ENCODE measurements at regions not wholly inside any gene's neighbourhood (a gene's known extent, or its start where the extent isn't known, plus 50 kb on each side); places are given as distances from the start of the nearest gene placed in this dataset.
"Not testable (repeated sequence)": the region's sequence is repeated elsewhere in the genome, so short reads cannot be mapped to it uniquely, and the experiment has no call there.

DNA sequence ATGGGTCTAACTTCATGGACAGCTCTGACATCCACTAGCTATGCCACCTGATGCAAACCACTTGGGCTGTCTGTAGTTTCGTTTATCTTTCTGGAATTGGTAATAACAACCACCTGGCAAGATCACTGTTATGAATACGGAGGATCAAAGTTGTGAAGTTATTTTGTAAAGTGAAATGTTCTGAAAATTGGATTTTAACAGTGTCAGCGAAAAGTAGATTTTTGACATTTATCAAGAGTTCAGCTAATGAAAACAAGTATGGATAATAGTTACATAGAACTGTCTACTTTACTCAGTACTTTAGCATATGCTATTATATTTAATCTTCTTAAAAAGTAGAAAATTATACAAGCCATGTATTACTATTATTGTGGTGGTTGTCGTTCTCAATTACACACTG is 813.8 kb downstream of the RNF144A start:
- DNase-seq = no peak

DNA sequence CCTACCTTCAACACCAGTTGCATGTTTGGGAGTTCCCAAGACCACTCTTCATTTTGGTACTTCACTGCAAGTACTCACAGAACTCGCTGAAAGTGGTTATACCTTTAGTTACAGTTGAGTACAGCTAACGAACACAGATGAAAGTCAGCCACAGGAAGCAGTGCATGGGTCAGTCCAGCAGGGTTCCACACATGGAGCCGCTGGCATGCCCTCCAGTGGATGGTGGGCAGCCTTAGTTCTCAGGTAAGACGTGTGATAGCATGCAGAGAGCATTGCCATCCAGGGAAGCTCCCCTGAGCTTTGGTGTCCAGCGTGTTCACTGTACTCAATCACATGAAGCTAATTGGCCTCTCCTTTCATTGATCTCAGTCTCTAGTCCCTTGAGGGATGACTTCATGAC is 815.3 kb downstream of the RNF144A start:
- no peak for DNase-seq

DNA sequence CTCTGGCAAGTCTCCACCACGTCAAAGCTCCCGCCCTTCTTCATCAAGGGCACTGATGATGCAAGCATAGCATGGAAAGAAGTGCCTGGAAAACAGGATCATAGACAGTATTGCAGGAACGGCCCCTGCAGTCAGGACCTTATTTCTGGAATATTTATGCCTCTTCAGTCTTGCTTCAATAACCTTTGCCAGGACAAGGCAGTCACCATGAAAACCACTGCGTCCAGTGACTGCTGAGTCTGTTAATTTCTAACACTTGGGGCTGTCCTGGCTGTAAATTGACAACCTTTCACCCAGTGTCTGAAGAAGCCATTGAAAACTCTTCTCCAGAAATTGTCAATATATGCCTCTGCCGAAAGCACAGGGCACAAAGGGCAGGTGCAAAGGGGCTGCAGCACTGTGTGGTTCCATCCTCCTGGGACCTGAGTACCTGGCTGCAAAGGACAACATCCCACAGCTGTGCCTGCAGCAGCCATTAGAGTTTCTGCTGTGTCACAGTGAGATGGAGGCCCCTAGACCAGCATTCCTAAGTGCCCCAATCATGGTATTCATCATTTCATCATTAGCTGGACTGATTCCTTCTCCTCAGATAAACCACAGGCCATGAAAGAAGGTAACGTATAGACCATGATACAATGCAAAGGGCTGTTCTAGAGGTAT is 819.6 kb downstream of the RNF144A start:
- no peak for DNase-seq

DNA sequence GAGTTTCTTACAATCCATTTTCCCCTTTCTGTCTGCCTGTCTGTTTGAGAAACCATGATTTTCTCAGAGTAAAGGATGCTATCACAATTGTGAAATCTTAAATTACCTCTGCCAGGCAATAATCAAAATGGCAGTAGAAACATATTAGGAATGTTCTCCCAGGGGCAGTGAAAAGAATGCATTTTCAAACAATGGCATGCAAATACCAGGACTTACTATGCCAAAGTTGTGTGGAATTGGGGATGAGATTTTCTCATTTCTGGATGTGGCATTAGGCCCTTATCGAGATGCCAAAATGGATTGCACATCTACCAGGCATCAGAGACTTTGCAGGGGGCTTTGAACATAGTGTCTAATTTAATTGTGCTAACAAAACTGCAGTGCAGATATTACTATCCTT is 821.4 kb downstream of the RNF144A start:
- no peak for DNase-seq

DNA sequence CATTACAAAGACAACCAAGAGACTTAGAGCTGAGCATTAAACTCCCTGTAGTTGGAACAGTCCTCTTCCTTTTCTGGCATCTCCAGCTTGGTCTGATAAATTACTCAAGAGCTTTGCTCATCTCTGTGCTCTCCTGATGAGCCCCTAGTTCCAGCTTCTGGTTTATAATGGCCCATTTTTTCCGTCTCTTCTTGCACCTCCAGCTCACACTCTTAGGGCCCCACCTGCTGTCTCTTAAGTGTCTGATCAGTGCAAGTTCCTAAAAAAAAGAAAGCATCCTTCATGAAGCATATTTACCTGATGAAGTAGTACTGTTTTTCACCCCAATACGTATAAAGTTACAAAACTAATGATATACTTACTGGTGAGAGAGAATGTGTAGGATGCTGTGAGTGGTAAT is 822.9 kb downstream of the RNF144A start:
- no peak for DNase-seq

DNA sequence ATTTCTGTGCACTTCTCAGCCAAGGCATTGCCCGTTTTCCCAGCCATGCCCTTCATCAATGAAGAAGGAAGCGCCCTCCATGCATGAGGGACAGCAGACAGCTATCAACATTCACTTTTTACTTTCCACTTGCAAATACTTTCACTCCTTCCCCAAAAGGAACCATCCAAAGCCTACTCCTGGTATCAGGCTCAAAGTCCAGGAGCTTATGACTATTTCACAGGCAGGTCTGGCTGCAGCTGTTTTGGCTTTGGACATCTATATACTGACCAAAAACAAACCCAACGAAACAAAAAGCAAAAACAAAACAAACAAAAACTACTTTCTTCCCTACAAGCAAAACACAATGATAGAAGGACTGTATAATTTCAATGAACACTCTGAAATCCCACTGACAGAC is 825.1 kb downstream of the RNF144A start:
- DNase-seq = no peak

DNA sequence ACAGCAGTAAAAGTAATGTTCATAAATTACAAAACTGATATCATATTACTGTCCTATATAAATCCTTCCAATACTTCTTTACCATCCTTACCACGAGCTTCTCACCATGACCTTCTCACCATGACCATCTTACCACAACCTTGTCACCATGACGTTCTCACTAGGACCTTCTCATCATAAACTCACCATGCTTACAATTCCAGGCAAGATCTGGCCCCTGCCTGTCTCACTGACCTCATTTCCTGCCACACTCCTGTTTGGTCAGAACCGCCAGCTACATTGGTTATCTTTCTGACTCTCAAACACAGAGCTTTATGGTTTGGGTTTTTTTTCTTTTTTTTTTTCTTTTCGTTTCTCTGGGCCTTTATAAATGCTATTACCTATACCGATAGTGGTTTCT is 827.6 kb downstream of the RNF144A start:
- no peak for DNase-seq

DNA sequence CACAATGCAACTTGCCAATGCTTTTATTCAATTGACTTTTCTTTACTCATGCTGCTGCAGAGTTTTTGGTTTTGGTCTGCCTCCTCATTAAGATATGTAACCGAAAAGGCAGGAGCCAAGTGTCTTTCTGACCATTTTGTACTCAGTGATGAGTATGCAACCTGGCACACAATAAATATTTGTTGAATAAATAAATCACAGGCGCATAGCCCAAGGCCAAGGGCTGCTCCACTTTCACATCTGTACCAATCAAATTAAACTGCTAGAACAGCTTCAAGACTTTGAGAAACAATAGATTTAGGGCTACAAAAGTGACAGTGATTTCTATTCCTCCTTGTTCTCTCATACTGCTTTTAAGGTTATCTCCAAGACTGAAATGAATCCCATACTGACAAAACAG is 828.2 kb downstream of the RNF144A start:
- no peak for DNase-seq

DNA sequence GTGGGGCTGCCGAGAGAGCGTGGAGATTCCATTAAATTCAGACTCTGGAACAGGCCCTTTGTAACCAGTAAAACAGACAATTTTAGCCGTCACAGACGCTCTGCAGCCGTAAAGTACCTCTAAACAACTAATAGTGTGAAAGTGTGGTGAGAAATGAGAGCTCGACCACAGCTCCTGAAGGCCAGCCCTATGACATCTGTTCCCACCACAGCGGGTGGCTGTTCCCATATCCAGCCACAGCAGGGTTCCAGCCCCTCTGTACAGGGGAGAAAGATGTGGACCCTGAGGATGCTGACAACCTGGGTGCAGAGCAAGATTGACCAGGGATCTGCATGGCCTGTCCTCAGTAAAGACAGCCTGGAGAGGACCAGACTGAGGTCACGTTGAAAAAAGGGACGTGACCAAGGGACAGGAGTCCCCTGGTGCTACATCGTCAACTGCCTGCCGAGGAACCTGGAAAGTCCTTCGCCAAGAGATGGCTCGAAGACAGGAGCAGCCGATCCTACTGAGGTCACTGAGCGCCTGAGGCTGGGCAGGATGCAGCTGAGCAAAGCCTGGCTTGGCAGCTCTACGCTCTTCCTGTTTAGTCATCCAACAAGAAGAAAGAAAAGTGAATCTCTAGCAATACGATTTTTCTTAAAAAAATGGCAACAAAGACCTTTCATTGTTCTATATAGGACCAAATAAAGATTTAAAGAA is 831.7 kb downstream of the RNF144A start:
- no peak for DNase-seq

DNA sequence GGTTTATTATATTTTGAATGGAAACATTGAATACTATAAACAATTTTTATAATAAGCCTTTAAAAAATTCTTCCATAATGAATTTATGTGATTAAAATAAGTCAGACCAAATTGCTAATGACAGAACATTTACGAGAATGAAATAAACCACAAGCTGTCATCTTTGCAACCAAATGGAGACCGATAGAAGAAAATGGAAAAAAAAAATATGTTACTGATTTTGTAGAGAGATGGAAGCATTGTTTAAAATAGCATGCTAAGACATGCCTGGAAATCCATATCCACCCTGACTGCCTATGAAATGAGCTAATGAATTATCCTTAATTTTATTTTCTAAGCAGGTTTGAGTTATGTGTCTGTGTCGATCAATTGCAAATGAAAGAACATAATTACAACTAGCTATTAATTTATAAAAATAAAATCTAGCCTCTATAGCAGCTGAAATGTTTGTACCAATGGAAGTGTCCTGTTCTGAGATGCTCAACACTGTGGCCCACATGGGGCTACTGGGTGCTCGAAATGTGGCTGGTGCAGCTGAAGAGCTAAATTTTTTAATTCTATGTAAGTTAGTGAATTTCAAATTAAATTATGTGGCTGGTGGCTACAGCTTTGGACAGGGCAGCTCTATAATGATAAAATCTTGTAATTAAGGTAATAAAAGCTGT is 832.8 kb downstream of the RNF144A start:
- DNase-seq = no peak

DNA sequence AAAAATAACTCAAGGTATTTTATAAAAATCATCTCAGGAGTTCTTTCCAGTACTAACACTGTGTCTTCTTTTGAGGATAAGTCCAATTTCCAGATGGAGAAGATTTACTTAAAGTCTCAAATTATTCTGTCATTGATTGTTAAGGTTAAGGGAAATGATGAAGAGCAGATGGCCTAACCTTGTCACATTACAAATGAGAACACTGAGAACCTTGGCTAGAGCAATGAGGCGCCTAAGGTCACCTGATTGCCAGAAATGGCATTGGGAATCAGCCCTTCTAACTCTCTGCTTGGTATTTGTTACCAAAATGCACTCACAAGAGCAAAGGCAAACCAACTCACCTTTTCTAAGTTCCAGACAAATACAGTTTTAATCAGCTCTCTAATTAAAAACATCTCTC is 835.1 kb downstream of the RNF144A start:
- DNase-seq = no peak

DNA sequence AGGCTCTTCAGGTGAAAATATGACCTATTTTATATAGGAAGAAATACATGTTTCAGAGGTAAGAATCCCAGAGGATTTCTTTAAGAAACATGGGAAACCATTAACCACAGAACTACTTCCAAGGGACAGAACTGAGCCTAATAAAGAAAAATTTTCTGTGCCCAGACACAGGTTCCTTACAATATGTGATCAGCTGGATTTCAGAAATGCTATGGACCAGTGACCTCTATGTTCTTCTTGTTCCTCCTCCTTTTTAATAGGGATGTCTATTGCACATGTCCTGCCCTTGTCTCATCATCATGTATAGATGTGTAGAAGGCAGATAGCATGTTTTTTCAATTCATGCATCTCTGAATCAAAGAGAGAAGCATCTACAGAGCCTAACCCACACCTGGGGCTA is 836.6 kb downstream of the RNF144A start:
- no peak for DNase-seq

DNA sequence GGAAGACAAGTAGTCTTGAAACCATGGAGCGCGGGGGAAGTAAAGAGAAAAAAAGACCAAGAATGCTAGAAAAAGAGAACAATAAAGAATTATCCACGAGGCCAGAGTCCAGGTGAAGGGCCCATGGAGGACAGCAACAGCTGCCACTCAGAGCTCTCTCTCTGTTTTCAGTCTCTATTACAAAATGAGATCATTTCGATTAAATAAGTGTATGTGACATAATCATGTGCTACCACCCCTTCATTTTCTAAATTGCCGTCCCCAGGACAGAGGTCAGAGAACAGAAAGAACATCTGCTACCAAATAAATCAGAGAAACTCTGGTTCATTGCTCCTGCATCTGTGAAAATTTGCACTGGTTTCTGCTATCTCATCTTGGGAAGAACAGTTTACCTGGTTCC is 838.7 kb downstream of the RNF144A start:
- DNase-seq = no peak

DNA sequence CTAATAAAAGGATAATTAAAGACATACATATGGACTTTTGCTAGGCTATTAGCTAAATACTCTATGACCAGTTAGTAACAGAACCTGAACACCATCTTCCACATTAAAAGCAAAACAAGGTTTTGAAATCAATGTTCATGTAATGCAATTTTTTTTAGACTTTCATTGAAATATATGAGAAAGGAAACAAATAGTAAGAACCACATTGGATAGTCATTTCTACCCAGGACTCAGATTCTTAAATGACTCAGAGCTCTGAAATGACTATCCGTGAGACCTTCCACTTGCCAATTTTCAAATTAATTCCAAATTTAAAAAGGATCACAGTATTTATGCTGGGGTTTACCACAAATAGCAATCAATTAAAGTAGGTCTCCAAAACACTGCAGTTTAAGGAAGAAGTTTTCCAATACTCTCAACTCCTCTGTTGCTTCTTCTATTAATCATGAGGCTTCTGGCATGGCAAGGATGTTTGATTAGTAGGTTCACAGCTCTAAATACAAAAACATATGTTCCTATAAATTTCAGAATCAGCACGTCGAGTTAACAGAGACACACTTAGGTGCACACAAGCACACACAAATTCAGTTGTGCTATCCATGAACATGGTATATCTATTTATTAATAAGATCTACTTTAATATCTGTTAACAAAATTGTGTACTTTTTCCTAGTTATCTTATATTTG is 841.0 kb downstream of the RNF144A start:
- DNase-seq = no peak

DNA sequence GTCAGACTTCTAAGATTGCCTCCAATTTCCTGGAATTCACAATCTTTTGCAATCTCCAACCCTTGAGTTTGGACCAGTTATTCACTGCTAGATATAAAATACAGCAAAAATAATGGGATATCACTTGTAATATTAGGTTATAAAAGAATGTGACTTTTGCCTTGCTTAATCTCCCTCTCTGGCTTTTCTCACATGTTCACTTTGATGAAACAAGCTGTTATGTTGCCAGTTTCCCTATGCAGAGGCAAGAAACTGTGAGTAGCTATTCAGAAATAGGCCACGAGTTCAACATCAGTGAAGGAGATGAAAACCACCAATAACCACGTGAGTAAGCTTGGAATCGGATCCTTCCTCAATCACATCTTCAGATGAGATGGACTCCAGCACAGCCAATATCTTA is 842.7 kb downstream of the RNF144A start:
- no peak for DNase-seq

DNA sequence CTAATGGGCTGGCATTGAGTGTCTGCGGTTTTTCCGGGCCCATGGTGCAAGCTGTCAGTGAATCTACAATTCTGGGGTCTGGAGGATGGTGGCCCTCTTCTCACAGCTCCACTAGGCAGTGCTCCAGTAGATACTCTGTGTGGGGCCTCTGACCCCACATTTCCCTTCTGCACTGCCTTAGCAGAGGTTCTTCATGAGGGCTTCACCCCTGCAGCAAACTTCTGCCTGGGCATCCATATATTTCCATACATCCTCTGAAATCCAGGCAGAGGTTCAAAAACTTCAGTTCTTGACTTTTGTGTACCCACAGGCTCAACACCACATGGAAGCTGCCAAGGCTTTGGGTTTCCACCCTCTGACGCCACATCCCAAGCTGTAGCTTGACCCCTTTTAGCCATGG is 846.2 kb downstream of the RNF144A start:
- DNase-seq = not testable (repeated sequence)

DNA sequence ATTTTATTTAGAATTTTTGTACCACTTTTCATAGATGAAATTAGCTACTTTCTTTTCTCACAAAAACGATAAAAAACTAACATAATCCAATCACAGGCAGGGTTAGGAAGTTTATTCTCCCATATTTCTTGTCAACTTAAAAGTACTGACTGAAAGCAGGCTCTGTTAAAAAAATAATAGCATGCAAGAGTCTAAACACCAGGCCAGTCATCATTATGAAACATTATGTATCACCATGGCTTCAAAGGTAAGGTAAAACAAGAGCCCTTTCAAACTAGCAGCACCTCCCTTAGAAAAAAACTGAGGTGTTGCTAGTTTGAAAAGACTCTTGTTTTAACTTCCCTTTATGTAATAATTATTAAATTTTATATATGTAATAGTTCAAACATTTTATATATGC is 848.0 kb downstream of the RNF144A start:
- no peak for DNase-seq

DNA sequence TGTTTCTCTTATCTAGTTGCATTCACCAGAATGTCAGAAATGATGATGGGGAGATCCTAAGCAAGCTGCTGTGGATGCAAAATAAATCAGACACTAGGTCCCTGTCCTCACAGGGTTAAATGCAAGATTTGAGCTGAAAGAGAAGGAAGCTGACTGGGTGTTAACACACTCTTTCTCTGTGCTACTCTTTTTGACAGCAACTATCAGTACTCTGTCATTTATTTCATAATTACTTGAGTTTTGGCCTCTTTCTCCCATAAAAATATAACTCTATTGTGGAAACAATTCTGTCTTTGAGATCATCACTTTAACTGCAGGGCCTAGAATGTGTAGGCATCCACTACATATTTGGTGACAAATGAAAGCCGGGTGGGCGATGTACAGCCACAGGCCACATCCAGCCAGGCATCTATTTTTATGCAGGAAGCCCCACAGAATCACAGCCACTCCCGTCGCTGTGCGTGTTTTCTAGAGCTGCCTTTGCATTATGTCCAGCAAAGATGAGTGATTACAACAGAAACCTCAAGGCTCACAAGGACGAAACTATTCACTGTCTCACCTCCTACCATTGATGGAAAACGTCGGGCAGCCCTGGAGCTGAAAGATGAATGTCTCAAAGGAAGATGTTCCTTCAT is 849.0 kb downstream of the RNF144A start:
- no peak for DNase-seq

DNA sequence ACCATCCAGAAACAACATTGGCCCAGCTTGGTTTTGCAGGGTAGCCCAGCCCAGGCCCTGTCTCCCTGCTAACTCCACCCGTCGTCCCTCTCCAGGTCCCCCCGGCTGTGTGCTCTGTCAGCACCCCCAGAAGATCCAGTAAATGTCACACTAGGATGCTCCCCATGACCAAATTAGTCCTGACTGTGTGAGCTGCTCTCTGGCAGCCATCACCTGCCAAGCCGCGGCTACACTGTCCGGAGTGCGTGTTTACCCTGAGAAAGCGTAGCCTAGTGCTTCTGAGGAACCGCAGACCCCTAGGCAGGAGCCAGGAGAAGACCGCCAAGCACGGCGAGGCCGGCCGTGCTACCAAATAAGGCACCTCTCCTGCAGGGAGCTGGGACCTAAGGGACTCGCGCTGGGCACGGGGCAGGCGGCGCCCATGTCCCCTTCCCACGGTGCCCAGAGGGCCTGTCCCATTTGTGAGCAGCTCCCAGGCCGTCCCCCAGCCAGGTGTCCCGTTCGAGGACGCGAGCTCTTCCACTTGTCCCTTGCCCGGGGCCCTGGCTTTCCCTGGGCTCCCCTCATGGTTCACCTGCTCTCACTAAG is 849.9 kb downstream of the RNF144A start:
- no peak for DNase-seq

DNA sequence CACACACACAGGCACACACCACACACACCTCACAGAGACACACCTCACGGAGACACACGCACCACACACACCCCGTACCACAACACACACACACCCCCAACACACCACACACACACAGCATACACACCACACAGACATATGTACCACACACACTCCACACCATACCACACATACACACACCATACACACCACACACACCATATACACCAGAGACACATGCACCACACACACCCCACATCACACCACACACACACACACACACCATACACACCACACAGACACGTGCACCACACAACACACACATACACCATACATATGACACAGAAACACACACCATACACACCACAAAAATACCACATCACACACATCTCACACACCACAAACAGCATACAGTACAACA is 850.7 kb downstream of the RNF144A start:
- DNase-seq = no peak

DNA sequence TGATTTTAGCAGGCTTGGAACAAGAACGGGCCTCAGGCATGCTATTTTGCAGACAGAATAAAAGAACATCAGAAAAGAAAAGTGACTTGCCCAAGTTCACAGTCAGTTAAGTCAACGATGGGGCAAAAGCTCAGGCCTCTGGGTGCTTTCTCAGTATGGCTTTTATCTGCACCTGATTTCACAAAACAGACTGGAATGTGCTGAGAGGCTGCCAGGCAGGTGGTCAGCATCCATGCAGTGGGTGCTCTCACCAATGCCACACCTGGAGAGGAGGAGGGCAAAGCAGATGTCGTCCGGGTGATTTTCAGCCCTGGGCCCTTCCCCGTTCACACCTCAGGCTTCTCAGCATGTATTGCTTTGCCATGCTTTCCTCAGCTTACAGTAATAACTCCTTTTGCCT is 854.6 kb downstream of the RNF144A start:
- no peak for DNase-seq

DNA sequence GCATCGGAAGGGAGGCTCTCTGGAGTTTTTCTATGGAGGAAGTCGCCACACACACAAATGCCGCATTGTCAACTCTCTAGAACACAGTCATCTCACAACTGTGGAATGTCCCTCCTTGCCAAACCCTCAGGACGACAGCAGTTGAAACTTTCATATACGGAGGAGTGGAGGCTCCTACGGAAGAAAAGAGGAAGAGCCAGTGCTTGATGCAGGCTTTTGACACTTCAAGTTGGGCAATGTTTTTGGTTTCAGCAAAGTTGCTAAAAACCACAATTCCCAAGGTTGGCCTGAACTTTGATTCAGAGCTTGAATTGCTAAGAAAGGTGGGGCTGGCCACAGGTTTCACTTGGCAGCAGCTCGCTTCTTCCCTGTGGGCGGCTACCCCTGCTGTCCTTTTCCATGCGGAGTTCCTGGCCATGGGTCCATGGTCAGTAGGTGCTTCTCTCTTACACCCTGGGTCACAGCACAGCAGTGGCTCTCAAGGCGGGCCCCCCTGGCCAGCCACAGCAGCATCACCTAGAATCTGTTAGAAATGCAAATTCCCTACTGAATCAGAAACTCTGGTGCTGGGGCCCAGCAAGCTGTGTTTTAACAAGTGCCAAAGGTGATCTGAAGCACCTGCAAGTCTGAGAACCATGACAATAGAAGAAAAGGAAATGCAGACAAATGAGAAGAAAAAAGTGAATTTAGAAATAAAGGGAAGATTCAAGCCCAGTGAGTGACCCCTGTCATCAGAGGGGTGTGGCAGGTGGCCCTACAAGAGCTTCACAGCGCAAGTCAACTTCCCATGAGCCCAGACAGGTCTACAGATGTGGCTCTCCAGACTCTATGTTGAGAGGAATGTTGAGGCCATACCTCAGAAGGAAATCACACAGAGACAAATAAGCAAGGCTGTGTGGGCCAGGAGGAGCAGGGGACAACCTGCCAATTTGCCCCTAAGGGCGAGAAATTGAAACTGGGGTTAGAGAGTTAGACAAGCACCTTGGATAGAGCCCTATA is 856.4 kb downstream of the RNF144A start:
- DNase-seq = peak; percentile 63

All from hematopoietic multipotent progenitor cell treated with erythropoietin and hydrocortisone succinate and interleukin-3 and kit ligand, for 6 days (in vitro differentiated cells).